Esophagus muscularis mucosa (tissue), 4 donors: ENCODE measurements at regions not wholly inside any gene's neighbourhood (a gene's known extent, or its start where the extent isn't known, plus 50 kb on each side); places are given as distances from the start of the nearest gene placed in this dataset.

Experiments used
- EP300 ChIP-seq: sonication (generic); formaldehyde crosslinking; IDR thresholded peaks from one replicate; pipeline ENCODE4 v1.6.1; 2017; ENCODE audit warnings: antibody characterized with exemption
- POLR2A ChIP-seq: fragments of 450-650 bp; IDR thresholded peaks from one replicate; pipeline ENCODE4 v1.6.1; 2017; ENCODE audit warnings: antibody characterized with exemption, moderate library complexity, mild to moderate bottlenecking, low read depth
- POLR2AphosphoS5 ChIP-seq, 2 donors: sonication (generic); formaldehyde crosslinking; IDR thresholded peaks; one replicate each; pipeline ENCODE4 v1.6.1; 2017; ENCODE audit warnings: antibody characterized with exemption in 2 of 2
- TF ChIP-seq, protein P1 (sequence below), 3 experiments: fragments of 200-600 bp in 2 of 3; fragments of 450-650 bp in 1 of 3; sonication (generic) in 2 of 3; IDR thresholded peaks; one replicate each; pipeline ENCODE4 v1.5.1; 2017 to 2019; ENCODE audit warnings: antibody characterized with exemption in 3 of 3, mild to moderate bottlenecking in 2 of 3, moderate library complexity in 1 of 3

DNA sequence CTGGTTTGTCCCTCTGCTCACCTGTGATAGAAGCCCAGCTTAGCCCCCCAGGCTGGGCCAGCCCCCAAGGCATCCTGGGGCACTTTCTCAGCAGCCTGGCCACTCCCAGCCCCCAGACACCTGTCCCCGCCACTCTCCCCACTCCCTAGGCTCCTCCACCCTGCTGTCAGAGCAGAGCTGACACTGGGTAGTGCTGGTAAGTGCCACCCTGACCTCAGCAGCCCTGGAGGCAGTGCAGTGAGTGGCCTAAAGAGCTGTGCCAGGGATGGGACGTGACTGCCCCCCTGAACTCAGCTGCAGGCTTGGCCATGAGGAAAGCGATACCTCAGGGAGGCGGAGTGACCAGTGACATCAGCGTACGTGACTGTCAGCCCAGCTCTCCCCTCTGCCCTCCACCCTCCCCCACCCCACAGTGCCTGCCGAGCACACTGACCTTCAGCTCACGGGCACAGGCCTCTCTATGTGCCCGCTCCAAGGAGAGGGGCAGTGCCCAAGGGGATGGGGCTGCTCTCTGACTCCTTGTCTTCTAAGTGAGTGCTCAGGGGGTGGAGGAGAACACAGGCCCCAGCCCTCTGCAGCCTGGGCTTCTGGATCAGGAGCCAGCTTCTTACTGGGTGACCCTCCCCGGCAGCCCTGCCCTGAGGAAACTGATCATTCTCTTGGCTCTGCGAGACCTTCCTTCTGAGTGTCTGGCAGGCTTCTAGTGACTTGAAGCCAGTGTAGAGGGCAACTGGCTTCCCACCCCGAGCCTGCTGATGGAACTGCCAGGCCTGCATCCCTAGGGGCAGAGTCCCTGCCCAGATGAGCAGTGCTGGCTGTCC is 172.7 kb downstream of the MRPL14 start:
- TF ChIP-seq, protein P1, sequence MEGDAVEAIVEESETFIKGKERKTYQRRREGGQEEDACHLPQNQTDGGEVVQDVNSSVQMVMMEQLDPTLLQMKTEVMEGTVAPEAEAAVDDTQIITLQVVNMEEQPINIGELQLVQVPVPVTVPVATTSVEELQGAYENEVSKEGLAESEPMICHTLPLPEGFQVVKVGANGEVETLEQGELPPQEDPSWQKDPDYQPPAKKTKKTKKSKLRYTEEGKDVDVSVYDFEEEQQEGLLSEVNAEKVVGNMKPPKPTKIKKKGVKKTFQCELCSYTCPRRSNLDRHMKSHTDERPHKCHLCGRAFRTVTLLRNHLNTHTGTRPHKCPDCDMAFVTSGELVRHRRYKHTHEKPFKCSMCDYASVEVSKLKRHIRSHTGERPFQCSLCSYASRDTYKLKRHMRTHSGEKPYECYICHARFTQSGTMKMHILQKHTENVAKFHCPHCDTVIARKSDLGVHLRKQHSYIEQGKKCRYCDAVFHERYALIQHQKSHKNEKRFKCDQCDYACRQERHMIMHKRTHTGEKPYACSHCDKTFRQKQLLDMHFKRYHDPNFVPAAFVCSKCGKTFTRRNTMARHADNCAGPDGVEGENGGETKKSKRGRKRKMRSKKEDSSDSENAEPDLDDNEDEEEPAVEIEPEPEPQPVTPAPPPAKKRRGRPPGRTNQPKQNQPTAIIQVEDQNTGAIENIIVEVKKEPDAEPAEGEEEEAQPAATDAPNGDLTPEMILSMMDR (IDR thresholded peaks at IDR 0.05): no peak
- TF ChIP-seq POLR2AphosphoS5 (IDR thresholded peaks at IDR 0.05) (no peak), POLR2A (peak; percentile 28), EP300 (no peak)
